ENCODE measurements at regions not wholly inside any gene's neighbourhood (a gene's known extent, or its start where the extent isn't known, plus 50 kb on each side); places are given as distances from the start of the nearest gene placed in this dataset.

GRCh38 chrX:150226223-150226965, 136.7 kb upstream of the MAMLD1 start:
- TF ChIP-seq THAP7 (CRISPR knock-in tag; IDR thresholded peaks at IDR 0.05) (no peak), ZBTB2 (IDR thresholded peaks at IDR 0.05) (no peak), ZFP36 (IDR thresholded peaks at IDR 0.05; ENCODE audit: low read depth, low read length, partially characterized antibody) (no peak), KLF6 (CRISPR knock-in tag; IDR thresholded peaks at IDR 0.05; ENCODE audit: borderline replicate concordance) (no peak), HMGXB4 (CRISPR knock-in tag; IDR thresholded peaks at IDR 0.05) (no peak), HNRNPH1 (optimal IDR thresholded peaks at IDR 0.05; ENCODE audit: low read depth, low read length) (no peak), PURB (CRISPR knock-in tag; IDR thresholded peaks at IDR 0.05; ENCODE audit: low read depth) (no peak), SMARCA4 (IDR thresholded peaks at IDR 0.05) (no peak), FOXO4 (CRISPR knock-in tag; IDR thresholded peaks at IDR 0.05) (no peak), RBM34 (IDR thresholded peaks at IDR 0.05; ENCODE audit: borderline replicate concordance, insufficient read depth, low read length) (no peak), JUN (IDR thresholded peaks at IDR 0.05; ENCODE audit: borderline replicate concordance, low read depth, low read length) (no peak), JUN (CRISPR knock-in tag; IDR thresholded peaks at IDR 0.05; ENCODE audit: borderline replicate concordance) (no peak)
- H3K9ac ChIP-seq (ENCODE audit: insufficient read depth in 1 of 2, low read depth in 2 of 2, low read length in 2 of 2) = no peak overlapping the region
- no peak overlapping the region for H3K4me2 ChIP-seq (ENCODE audit: insufficient read depth, low read length)
- H4K20me1 ChIP-seq (replicated peaks; ENCODE audit: control insufficient read depth, insufficient read depth, low read length) = no peaks in the 10 kb centered on the region
- H3K9me1 ChIP-seq (ENCODE audit: control insufficient read depth, insufficient read depth, low read length) = no peaks in the 10 kb centered on the region
- no peak overlapping the region for H3K27ac ChIP-seq (ENCODE audit: extremely low read depth, low read depth, low read length)
- FAIRE-seq = no peak
- peaks cover 0 to 2% of the 10 kb centered on the region in 2 experiments; a peak in 2 of 5 replicates for H3K27me3 ChIP-seq (ENCODE audit: control insufficient read depth in 2 of 2, insufficient read depth in 2 of 2, low read length in 2 of 2)
- H2AFZ ChIP-seq (ENCODE audit: low read depth, low read length) = no peak overlapping the region
- in situ Hi-C loops (cut with MboI) = no loop called here
- no peak for ATAC-seq
- H3K4me3 ChIP-seq = no peak overlapping the region
- no peaks in the 10 kb centered on the region for H3K9me3 ChIP-seq (replicated peaks; ENCODE audit: control insufficient read depth, insufficient read depth, low read depth, low read length)
- H3K79me2 ChIP-seq (ENCODE audit: control insufficient read depth, insufficient read depth, low read length) = no peaks in the 10 kb centered on the region
- ChIA-PET CTCF (ENCODE audit: low intra/inter-chr PET ratio) (no interaction called here), POLR2A (no interaction called here)
- H3K36me3 ChIP-seq (ENCODE audit: control insufficient read depth, insufficient read depth, low read length) = no peaks in the 10 kb centered on the region
- 1% methylated on average over 9 of the region's 9 CpGs for WGBS (ENCODE audit: insufficient coverage, low coverage, missing lambda C conversion rate)
- intact Hi-C loops (cut with micrococcal nuclease) = no loop called here
- BruUV-seq (replicated peaks) = no TSS peak
- no peak for DNase-seq (ENCODE audit: extremely low read depth in 1 of 4, low spot score in 3 of 4)
- H3K4me1 ChIP-seq (replicated peaks in 1 of 2; ENCODE audit: control insufficient read depth in 2 of 2, insufficient read depth in 2 of 2, low read length in 2 of 2) = no peaks in the 10 kb centered on the region

Measured in K562 (cell line).